Chondrocyte (in vitro differentiated cells): ENCODE measurements at regions not wholly inside any gene's neighbourhood (a gene's known extent, or its start where the extent isn't known, plus 50 kb on each side); places are given as distances from the start of the nearest gene placed in this dataset.

Experiments used
- DNase-seq: peaks from one replicate; pipeline ENCODE4 v3.0.0; 2021; ENCODE audit warnings: mixed read lengths, low spot score
- H3K27ac Mint-ChIP-seq: one replicate; pipeline ENCODE4 v1.8.0; 2021; ENCODE audit warnings: mild to moderate bottlenecking, moderate library complexity, mixed read lengths; ENCODE audit not compliant: unreplicated experiment
- H3K27me3 Mint-ChIP-seq: 2 replicates; pipeline ENCODE4 v1.8.0; 2021; ENCODE audit warnings: low read depth, mixed read lengths
- H3K36me3 Mint-ChIP-seq: 2 replicates; pipeline ENCODE4 v1.8.0; 2021; ENCODE audit warnings: low read depth, mixed read lengths
- H3K4me1 Mint-ChIP-seq: 2 replicates; pipeline ENCODE4 v1.8.0; 2021; ENCODE audit warnings: low read depth, mild to moderate bottlenecking, mixed read lengths
- H3K4me3 Mint-ChIP-seq: one replicate; pipeline ENCODE4 v1.8.0; 2021; ENCODE audit warnings: mild to moderate bottlenecking, moderate library complexity, mixed read lengths; ENCODE audit not compliant: unreplicated experiment
- H3K9me3 Mint-ChIP-seq: 2 replicates; pipeline ENCODE4 v1.8.0; 2021; ENCODE audit warnings: low read depth, mixed read lengths
- CTCF ChIP-seq: fragments of 200-600 bp; sonication (generic); IDR thresholded peaks from 2 replicates; pipeline ENCODE4 v1.5.0; 2021; ENCODE audit warnings: antibody characterized with exemption, mild to moderate bottlenecking, moderate library complexity

GRCh38 chr7:130972201-130972600 is 238.2 kb upstream of the KLF14 start:
- no peaks in the 10 kb centered on the region for H3K27me3 Mint-ChIP-seq
- DNase-seq, result no peak
- no peak overlapping the region for H3K4me3 Mint-ChIP-seq
- peaks cover 13% of the 10 kb centered on the region for H3K4me1 Mint-ChIP-seq
- peaks cover 6% of the 10 kb centered on the region for H3K9me3 Mint-ChIP-seq
- TF ChIP-seq CTCF, result no peak
- no peak overlapping the region for H3K27ac Mint-ChIP-seq
- H3K36me3 Mint-ChIP-seq, result peaks cover 3% of the 10 kb centered on the region

- H3K4me1 Mint-ChIP-seq, result peaks cover 13% of the 10 kb centered on the region
- no peak overlapping the region for H3K27ac Mint-ChIP-seq
- H3K9me3 Mint-ChIP-seq, result peaks cover 6% of the 10 kb centered on the region
- peaks cover 3% of the 10 kb centered on the region for H3K36me3 Mint-ChIP-seq
- no peaks in the 10 kb centered on the region for H3K27me3 Mint-ChIP-seq
- DNase-seq, result no peak
- TF ChIP-seq CTCF, result no peak
- no peak overlapping the region for H3K4me3 Mint-ChIP-seq
These were observed 239.6 kb upstream of the KLF14 start for GRCh38 chr7:130973637-130974036.

- Mint-ChIP-seq H3K4me1 (peaks cover 13% of the 10 kb centered on the region), H3K27ac (no peak overlapping the region)
- DNase-seq, result no peak
These were observed 240.2 kb upstream of the KLF14 start for GRCh38 chr7:130974169-130974568.

GRCh38 chr7:130974794-130975193 is 240.8 kb upstream of the KLF14 start:
- H3K4me3 Mint-ChIP-seq, result no peak overlapping the region
- TF ChIP-seq CTCF, result no peak
- no peak for DNase-seq
- H3K27ac Mint-ChIP-seq, result no peak overlapping the region
- H3K36me3 Mint-ChIP-seq, result peaks cover 3% of the 10 kb centered on the region
- no peaks in the 10 kb centered on the region for H3K27me3 Mint-ChIP-seq
- H3K9me3 Mint-ChIP-seq, result peaks cover 6% of the 10 kb centered on the region
- H3K4me1 Mint-ChIP-seq, result peaks cover 13% of the 10 kb centered on the region

More at GRCh38 chr7:130974169-130974568, 240.2 kb upstream of the KLF14 start:
- Mint-ChIP-seq H3K36me3 (peaks cover 3% of the 10 kb centered on the region), H3K4me3 (no peak overlapping the region), H3K9me3 (peaks cover 6% of the 10 kb centered on the region), H3K27me3 (no peaks in the 10 kb centered on the region)
- TF ChIP-seq CTCF, result no peak

- Mint-ChIP-seq H3K9me3 (peaks cover 6% of the 10 kb centered on the region), H3K27ac (no peak overlapping the region), H3K4me1 (peaks cover 5% of the 10 kb centered on the region), H3K4me3 (no peak overlapping the region), H3K27me3 (no peaks in the 10 kb centered on the region), H3K36me3 (peaks cover 3% of the 10 kb centered on the region)
- no peak for DNase-seq
- no peak for TF ChIP-seq CTCF
These were observed 241.7 kb upstream of the KLF14 start for GRCh38 chr7:130975731-130976130.
